HepG2 (cell line): ENCODE measurements at regions not wholly inside any gene's neighbourhood (a gene's known extent, or its start where the extent isn't known, plus 50 kb on each side); places are given as distances from the start of the nearest gene placed in this dataset.
"Not testable (repeated sequence)": the region's sequence is repeated elsewhere in the genome, so short reads cannot be mapped to it uniquely, and the experiment has no call there.

Source experiments
- ATAC-seq: fragments of 200-7000 bp; cut with Tn5 transposase; 3 replicates; pipeline ENCODE4 v1.9.1; 2020; ENCODE audit warnings: mild to moderate bottlenecking, moderate library complexity
- BruUV-seq: library from RNA; stranded (reverse); fragments of 400-500 nt; replicated peaks from 2 replicates; lab custom pipeline; 2021; lab: Mats Ljungman, UMichigan
- CTCF ChIA-PET: fragments of 300-600 bp; formaldehyde crosslinking; extraction: SDS; loops from one replicate; lab custom pipeline; 2021; ENCODE audit warnings: low total read pairs, inconsistent platforms, low intra/inter-chr PET ratio; lab: Yijun Ruan, JAX
- POLR2A ChIA-PET: fragments of 350-600 bp; sonication (Branson Sonifier 250); formaldehyde crosslinking; loops from one replicate; lab custom pipeline; 2020; ENCODE audit warnings: antibody characterized with exemption, inconsistent platforms; lab: Yijun Ruan, JAX
- DNase-seq: peaks from one replicate; pipeline ENCODE4 v3.0.0-alpha.2; 2015; ENCODE audit warnings: low spot score
- FAIRE-seq: peaks from 3 replicates; lab custom pipeline; 2011; peaks lifted over from hg19 to GRCh38; lab: Jason Lieb, UNC
- H2AFZ ChIP-seq: one replicate; pipeline ENCODE4 v1.6.1; 2011; ENCODE audit warnings: low read length, inconsistent platforms
- H3K27ac ChIP-seq: fragments of 300-600 bp; 3 replicates; pipeline ENCODE4 v1.8.0; 2011; ENCODE audit warnings: mixed run types, mild to moderate bottlenecking, mixed read lengths, low read length, inconsistent platforms; ENCODE audit not compliant: insufficient read depth; ENCODE audit errors: extremely low read length
- H3K27me3 ChIP-seq, 2 experiments: fragments of 200-600 bp in 1 of 2; 2 replicates in 1 of 2; 3 replicates in 1 of 2; pipeline versions ENCODE4 v1.6.0 to v1.8.0; 2011; ENCODE audit warnings: low read length in 2 of 2, mild to moderate bottlenecking in 2 of 2, moderate library complexity in 2 of 2, inconsistent platforms in 1 of 2; ENCODE audit not compliant: insufficient read depth in 2 of 2, control insufficient read depth in 1 of 2
- H3K36me3 ChIP-seq, 2 experiments: fragments of 200-600 bp in 1 of 2; replicated peaks in 1 of 2; 2 replicates in 1 of 2; 3 replicates in 1 of 2; pipeline versions ENCODE4 v1.5.1 to v1.8.0; 2011; ENCODE audit warnings: low read length in 2 of 2, inconsistent platforms in 1 of 2; ENCODE audit not compliant: insufficient read depth in 2 of 2, control insufficient read depth in 1 of 2
- H3K4me1 ChIP-seq: 2 replicates; pipeline ENCODE4 v1.5.1; 2012; ENCODE audit warnings: low read length, inconsistent platforms; ENCODE audit not compliant: insufficient read depth
- H3K4me2 ChIP-seq: 2 replicates; pipeline ENCODE4 v1.6.0; 2011; ENCODE audit warnings: low read depth, low read length, inconsistent platforms
- H3K4me3 ChIP-seq, 3 experiments: fragments of 200-600 bp in 1 of 3; sonication (generic), shearing (Covaris generic) in 1 of 3; replicated peaks in 1 of 3; 2 replicates each; pipeline ENCODE4 v1.5.1; 2011 to 2016; ENCODE audit warnings: low read length in 3 of 3, inconsistent platforms in 2 of 3, low read depth in 2 of 3, mild to moderate bottlenecking in 2 of 3, control low read depth in 1 of 3, mixed read lengths in 1 of 3; ENCODE audit not compliant: insufficient read depth in 1 of 3
- H3K79me2 ChIP-seq: one replicate; pipeline ENCODE4 v1.6.1; 2011; ENCODE audit warnings: low read length, inconsistent platforms; ENCODE audit not compliant: insufficient read depth
- H3K9ac ChIP-seq: 2 replicates; pipeline ENCODE4 v1.6.0; 2011; ENCODE audit warnings: mild to moderate bottlenecking, low read depth, low read length, inconsistent platforms; ENCODE audit not compliant: insufficient read depth
- H3K9me3 ChIP-seq: 2 replicates; pipeline ENCODE4 v1.5.1; 2012; ENCODE audit warnings: mild to moderate bottlenecking, low read length
- H4K20me1 ChIP-seq: 2 replicates; pipeline ENCODE4 v1.6.0; 2011; ENCODE audit warnings: inconsistent platforms, mild to moderate bottlenecking, low read length, moderate library complexity; ENCODE audit not compliant: insufficient read depth
- BORCS8-MEF2B ChIP-seq: sonication (generic); formaldehyde crosslinking; IDR thresholded peaks from 2 replicates; pipeline ENCODE4 v1.8.0; 2022; ENCODE audit warnings: mild to moderate bottlenecking, missing genetic modification reagents
- FLYWCH1 ChIP-seq: sonication (generic); formaldehyde crosslinking; IDR thresholded peaks from 2 replicates; pipeline ENCODE4 v1.8.1; 2023; ENCODE audit warnings: mild to moderate bottlenecking, missing genetic modification reagents
- HDAC6 ChIP-seq: fragments of 200-600 bp; sonication (generic); IDR thresholded peaks from 2 replicates; pipeline ENCODE4 v1.7.0; 2017; ENCODE audit warnings: mild to moderate bottlenecking, antibody characterized with exemption, low read length, low read depth
- HNF4G ChIP-seq, 2 experiments: sonication (generic) in 1 of 2; formaldehyde crosslinking in 1 of 2; IDR thresholded peaks; 2 replicates each; pipeline versions ENCODE4 v1.4.0 to v1.6.1; 2011 to 2020; ENCODE audit warnings: borderline replicate concordance in 2 of 2, low read depth in 2 of 2, mild to moderate bottlenecking in 2 of 2, low read length in 1 of 2, missing genetic modification reagents in 1 of 2, moderate library complexity in 1 of 2
- MAFK ChIP-seq, 2 experiments: IDR thresholded peaks in 1 of 2; conservative IDR thresholded peaks in 1 of 2; 2 replicates each; pipeline ENCODE4 v1.6.1; 2011; ENCODE audit warnings: improper control_type of control experiment in 2 of 2, low read length in 2 of 2
- RFXANK ChIP-seq: IDR thresholded peaks from 2 replicates; pipeline ENCODE4 v1.6.1; 2016
- ZBTB43 ChIP-seq: sonication (generic); formaldehyde crosslinking; conservative IDR thresholded peaks from 2 replicates; pipeline ENCODE4 v1.4.0; 2020; ENCODE audit warnings: missing genetic modification reagents
- ZNF850 ChIP-seq: sonication (generic); formaldehyde crosslinking; conservative IDR thresholded peaks from 2 replicates; pipeline ENCODE4 v1.9.0; 2021; ENCODE audit warnings: mild to moderate bottlenecking, missing genetic modification reagents
- WGBS: methylation state at CpG from one replicate; pipeline ENCODE4 v1.1.6; 2017; ENCODE audit warnings: low lambda C conversion rate; 5-methylcytosine and 5-hydroxymethylcytosine counted together
- in situ Hi-C: cut with HindIII; loops from 2 replicates; pipeline ENCODE4 v1.10.0; 2017; ENCODE audit warnings: low pct_unique_long_range_greater_than_20kb; ENCODE audit not compliant: extremely low pct_ligation_motif_present
- intact Hi-C: fragments of 100-400 bp; cut with micrococcal nuclease; formaldehyde crosslinking; loops from one replicate; pipeline ENCODE4 v1.10.0; 2022; ENCODE audit not compliant: unreplicated experiment
- TF ChIP-seq, protein P1 (sequence below): IDR thresholded peaks from 2 replicates; pipeline ENCODE4 v1.6.1; 2016

- TF ChIP-seq MAFK (conservative IDR thresholded peaks at IDR 0.05 in 1 of 2, IDR thresholded peaks at IDR 0.05 in 1 of 2; ENCODE audit: low read length in 2 of 2) (no peak), ZBTB43 (CRISPR knock-in tag) (no peak), ZNF850 (no peak)
These were observed 495.1 kb upstream of the POT1 start (continued) for GRCh38 chr7:125424721-125425120.

DNA sequence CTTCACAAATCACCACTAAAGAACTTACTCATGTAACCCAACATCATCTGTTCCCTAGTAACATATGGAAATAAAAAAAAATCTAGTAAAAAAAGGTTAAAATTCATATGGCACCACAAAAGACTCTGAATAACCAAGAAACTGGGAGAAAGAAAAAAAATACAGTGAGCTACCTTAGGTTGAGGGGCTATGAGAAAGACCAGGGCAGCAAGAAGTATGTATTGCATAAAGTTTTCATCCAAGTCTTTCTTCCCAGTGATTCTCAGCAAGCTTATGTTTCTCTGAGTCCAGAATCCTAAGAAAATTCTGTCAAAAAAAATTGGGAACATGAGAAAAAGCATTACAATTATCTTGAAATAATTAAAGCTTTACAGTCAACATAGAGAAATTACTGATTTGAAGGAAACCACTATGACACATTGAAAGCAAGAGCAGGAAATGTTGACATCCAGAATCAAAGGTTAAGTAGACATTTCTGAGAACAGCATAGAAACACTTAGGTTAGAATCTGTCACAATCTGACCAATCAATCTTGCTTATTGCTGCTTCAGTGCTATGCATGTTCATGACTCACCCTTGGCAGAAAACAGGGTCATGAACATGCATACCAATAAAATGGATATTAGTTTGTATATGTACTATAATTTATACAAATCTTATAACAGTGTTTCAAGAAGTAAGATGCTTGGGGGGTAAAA, 494.0 kb upstream of the POT1 start:
- no peaks in the 10 kb centered on the region for H3K27me3 ChIP-seq
- peaks cover 5% of the 10 kb centered on the region; the same call in 1 of the 2 replicates for H3K9me3 ChIP-seq
- no peaks in the 10 kb centered on the region for H4K20me1 ChIP-seq
- POLR2A ChIA-PET: no interaction called here
- H3K9ac ChIP-seq: no peak overlapping the region
- no peak overlapping the region for H3K4me3 ChIP-seq
- no peaks in the 10 kb centered on the region for H3K36me3 ChIP-seq
- intact Hi-C loops: no loop called here
- no TSS peak for BruUV-seq
- no peak for FAIRE-seq
- no peak for TF ChIP-seq HNF4G (IDR thresholded peaks at IDR 0.05; ENCODE audit: borderline replicate concordance, low read depth, low read length)
- TF ChIP-seq HNF4G (CRISPR knock-in tag; IDR thresholded peaks at IDR 0.05; ENCODE audit: borderline replicate concordance, low read depth): no peak
- TF ChIP-seq, protein P1, sequence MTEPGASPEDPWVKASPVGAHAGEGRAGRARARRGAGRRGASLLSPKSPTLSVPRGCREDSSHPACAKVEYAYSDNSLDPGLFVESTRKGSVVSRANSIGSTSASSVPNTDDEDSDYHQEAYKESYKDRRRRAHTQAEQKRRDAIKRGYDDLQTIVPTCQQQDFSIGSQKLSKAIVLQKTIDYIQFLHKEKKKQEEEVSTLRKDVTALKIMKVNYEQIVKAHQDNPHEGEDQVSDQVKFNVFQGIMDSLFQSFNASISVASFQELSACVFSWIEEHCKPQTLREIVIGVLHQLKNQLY: no peak
- no peak for TF ChIP-seq RFXANK (CRISPR knock-in tag)
- TF ChIP-seq FLYWCH1 (CRISPR knock-in tag): no peak
- no peak for TF ChIP-seq HDAC6
- no peak for TF ChIP-seq BORCS8-MEF2B (CRISPR knock-in tag)
- H3K4me1 ChIP-seq: no peaks in the 10 kb centered on the region
- no peak overlapping the region for H3K4me2 ChIP-seq
- in situ Hi-C loops: no loop called here
- no peak for ATAC-seq
- no peak overlapping the region for H2AFZ ChIP-seq
- H3K27ac ChIP-seq: no peak overlapping the region
- no peaks in the 10 kb centered on the region for H3K79me2 ChIP-seq
- no peak for DNase-seq
- CTCF ChIA-PET: no interaction called here

DNA sequence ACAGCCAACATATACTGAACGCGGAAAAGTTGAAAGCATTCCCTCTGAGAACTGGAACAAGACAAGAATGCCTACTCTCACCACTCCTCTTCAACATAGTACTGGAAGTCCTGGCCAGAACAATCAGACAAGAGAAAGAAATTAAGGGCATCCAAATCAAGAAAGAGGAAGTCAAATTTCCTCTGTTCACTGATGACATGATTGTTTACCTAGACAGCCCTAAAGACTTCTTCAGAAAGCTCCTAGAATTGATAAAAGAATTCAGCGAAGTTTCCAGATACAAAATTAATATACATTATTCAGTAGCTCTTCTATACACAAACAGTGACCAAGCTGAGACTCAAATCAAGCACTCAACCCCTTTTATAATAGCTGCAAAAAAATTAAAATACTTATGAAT, 491.8 kb upstream of the POT1 start:
- H3K27me3 ChIP-seq, POLR2A ChIA-PET, intact Hi-C loops, BruUV-seq, H2AFZ ChIP-seq, FAIRE-seq, H3K4me2 ChIP-seq, H3K9ac ChIP-seq, H3K4me3 ChIP-seq, H3K79me2 ChIP-seq, H4K20me1 ChIP-seq, H3K27ac ChIP-seq, CTCF ChIA-PET, H3K4me1 ChIP-seq, DNase-seq, ATAC-seq, H3K36me3 ChIP-seq, in situ Hi-C loops: not testable (repeated sequence)
- H3K9me3 ChIP-seq: peaks cover 16% of the 10 kb centered on the region
- WGBS: 43% methylated on average over 3 of the region's 3 CpGs
